Lower leg skin (tissue), 3 donors: ENCODE measurements at regions not wholly inside any gene's neighbourhood (a gene's known extent, or its start where the extent isn't known, plus 50 kb on each side); places are given as distances from the start of the nearest gene placed in this dataset.

Experiments used
- POLR2A ChIP-seq, 2 donors: fragments of 450-650 bp; IDR thresholded peaks; one replicate each; pipeline ENCODE4 v1.6.1; 2016 to 2017; ENCODE audit warnings: antibody characterized with exemption in 2 of 2, mild to moderate bottlenecking in 1 of 2, moderate library complexity in 1 of 2
- TF ChIP-seq, protein P1 (sequence below), 3 donors: fragments of 450-650 bp; IDR thresholded peaks; one replicate each; pipeline ENCODE4 v1.5.1; 2016; ENCODE audit warnings: antibody characterized with exemption in 3 of 3, mild to moderate bottlenecking in 3 of 3, moderate library complexity in 2 of 3

DNA sequence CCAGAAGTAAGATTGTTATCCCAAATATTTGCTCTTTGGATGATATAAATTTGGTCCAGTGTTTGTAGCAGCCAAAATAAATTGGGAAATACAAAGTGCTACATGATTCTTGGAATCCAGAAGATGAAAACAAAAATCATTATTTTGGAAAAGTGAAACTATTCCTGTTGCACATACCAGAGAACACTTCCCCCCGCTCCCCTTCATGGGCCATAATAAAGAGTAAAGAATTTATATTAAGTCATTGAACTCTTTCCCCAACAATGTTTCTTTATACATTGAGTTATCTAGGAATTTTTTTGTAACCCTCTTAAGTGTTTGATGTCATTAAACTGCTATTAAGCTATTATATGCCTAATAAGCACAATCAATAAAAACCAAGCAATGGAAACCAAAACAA lies 490.4 kb upstream of the HS3ST5 start:
- TF ChIP-seq, protein P1, sequence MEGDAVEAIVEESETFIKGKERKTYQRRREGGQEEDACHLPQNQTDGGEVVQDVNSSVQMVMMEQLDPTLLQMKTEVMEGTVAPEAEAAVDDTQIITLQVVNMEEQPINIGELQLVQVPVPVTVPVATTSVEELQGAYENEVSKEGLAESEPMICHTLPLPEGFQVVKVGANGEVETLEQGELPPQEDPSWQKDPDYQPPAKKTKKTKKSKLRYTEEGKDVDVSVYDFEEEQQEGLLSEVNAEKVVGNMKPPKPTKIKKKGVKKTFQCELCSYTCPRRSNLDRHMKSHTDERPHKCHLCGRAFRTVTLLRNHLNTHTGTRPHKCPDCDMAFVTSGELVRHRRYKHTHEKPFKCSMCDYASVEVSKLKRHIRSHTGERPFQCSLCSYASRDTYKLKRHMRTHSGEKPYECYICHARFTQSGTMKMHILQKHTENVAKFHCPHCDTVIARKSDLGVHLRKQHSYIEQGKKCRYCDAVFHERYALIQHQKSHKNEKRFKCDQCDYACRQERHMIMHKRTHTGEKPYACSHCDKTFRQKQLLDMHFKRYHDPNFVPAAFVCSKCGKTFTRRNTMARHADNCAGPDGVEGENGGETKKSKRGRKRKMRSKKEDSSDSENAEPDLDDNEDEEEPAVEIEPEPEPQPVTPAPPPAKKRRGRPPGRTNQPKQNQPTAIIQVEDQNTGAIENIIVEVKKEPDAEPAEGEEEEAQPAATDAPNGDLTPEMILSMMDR (IDR thresholded peaks at IDR 0.05): no peak
- TF ChIP-seq POLR2A (IDR thresholded peaks at IDR 0.05): no peak
